Brain microvascular endothelial cell (primary cell): ENCODE measurements at regions not wholly inside any gene's neighbourhood (a gene's known extent, or its start where the extent isn't known, plus 50 kb on each side); places are given as distances from the start of the nearest gene placed in this dataset.
A peak's percentile ranks its signal among the peaks of the same experiment; 100 is the strongest.

Source experiments
- DNase-seq: peaks from one replicate; pipeline ENCODE4 v3.0.0-alpha.2; 2020
- H3K27ac ChIP-seq: fragments of 250-450 bp; sonication (Bioruptor Pico); 2 replicates; pipeline ENCODE4 v1.5.1; 2020; ENCODE audit warnings: mild to moderate bottlenecking, moderate library complexity
- H3K27me3 ChIP-seq: fragments of 250-450 bp; sonication (Bioruptor Pico); replicated peaks from 2 replicates; pipeline ENCODE4 v1.5.1; 2020; ENCODE audit warnings: mild to moderate bottlenecking
- H3K36me3 ChIP-seq: fragments of 250-450 bp; sonication (Bioruptor Pico); replicated peaks from 2 replicates; pipeline ENCODE4 v1.5.1; 2020; ENCODE audit warnings: mild to moderate bottlenecking
- H3K4me3 ChIP-seq: 2 replicates; pipeline ENCODE4 v1.5.1; 2011; ENCODE audit warnings: low read depth, mild to moderate bottlenecking, control low read depth, low read length, moderate library complexity
- CTCF ChIP-seq: IDR thresholded peaks from 2 replicates; pipeline ENCODE4 v1.5.1; 2011; ENCODE audit warnings: low read depth, mild to moderate bottlenecking, moderate library complexity, low read length, control low read depth, inconsistent platforms; ENCODE audit errors: missing control alignments
- in situ Hi-C: cut with HindIII; loops from 2 replicates; pipeline ENCODE4 v1.10.0; 2017; ENCODE audit warnings: low sequenced_read_pairs, low pct_ligation_motif_present

DNA sequence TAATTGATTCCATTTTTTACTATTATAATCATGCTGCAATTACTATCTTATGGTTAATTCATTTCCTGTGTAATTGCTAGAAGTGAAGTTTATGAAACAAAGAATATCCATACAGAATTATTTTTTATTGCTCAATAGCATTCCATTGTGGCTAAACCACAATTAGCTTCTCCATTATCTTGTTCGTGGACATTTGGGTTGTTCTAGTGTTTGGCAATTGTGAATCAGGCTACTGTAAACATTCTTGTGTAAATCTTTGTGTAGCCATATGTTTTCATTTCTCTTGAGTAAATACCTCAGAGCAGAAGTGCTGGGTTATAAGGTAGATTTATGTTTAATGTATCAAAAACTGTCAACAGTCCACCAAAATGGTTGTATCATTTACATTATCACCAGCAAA lies 341.1 kb downstream of the MAT2B start:
- DNase-seq = no peak
- Histone ChIP-seq H3K36me3 (no peaks in the 10 kb centered on the region), H3K4me3 (no peak overlapping the region), H3K27ac (no peak overlapping the region), H3K27me3 (no peaks in the 10 kb centered on the region)
- no peak for TF ChIP-seq CTCF
- in situ Hi-C loops = no loop called here

- Histone ChIP-seq H3K27ac (no peak overlapping the region), H3K4me3 (no peak overlapping the region), H3K36me3 (no peaks in the 10 kb centered on the region), H3K27me3 (no peaks in the 10 kb centered on the region)
- TF ChIP-seq CTCF = no peak
- in situ Hi-C loops = no loop called here
- no peak for DNase-seq
These were observed 350.3 kb downstream of the MAT2B start for GRCh38 chr5:163855754-163856153.

DNA sequence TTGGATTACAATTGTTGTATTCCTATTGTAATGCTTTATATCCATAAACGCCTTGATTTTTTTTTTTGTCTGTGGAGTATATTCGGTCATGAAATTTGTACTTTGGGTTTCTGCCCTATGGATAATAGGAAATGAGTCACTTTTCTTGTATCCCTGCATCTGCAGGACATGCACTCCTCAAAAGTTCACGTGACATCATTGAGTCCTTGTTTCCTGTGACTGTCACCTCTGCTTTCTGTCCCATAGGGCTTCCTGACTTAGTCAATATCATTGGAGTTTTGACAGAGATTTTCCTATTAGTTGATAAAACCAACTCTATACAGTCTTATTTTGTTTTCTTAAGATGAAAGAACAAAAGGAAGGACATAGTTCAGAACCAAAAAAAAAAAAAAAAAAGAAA lies 356.3 kb downstream of the MAT2B start:
- TF ChIP-seq CTCF = no peak
- no peak overlapping the region for H3K27ac ChIP-seq
- in situ Hi-C loops = no loop called here
- no peak overlapping the region for H3K4me3 ChIP-seq
- H3K36me3 ChIP-seq = no peaks in the 10 kb centered on the region
- H3K27me3 ChIP-seq = no peaks in the 10 kb centered on the region
- no peak for DNase-seq

GRCh38 chr5:163867324-163867723 lies 361.9 kb downstream of the MAT2B start:
- Histone ChIP-seq H3K36me3 (no peaks in the 10 kb centered on the region), H3K27ac (peak overlapping the region; percentile 30), H3K4me3 (no peak overlapping the region), H3K27me3 (no peaks in the 10 kb centered on the region)
- in situ Hi-C loops = no loop called here
- no peak for DNase-seq
- no peak for TF ChIP-seq CTCF

DNA sequence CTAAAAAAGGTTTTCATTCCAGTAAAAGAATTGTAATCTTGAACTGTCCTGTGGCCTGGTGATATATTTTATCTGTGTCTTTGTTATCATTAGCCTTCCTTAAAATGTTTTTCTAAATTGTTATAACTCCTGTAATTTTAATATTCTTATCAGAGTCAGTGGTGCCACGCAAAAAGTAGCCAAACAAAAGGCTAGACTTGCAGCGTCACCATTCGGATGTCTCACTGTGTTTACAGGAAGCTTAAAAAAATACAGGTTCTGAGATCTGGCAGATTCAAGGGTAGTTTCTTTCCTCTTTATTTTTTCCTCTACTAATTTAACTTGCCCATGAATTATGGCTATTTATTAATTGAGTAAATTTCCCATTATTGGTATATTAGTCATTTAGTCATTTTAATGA lies 362.3 kb downstream of the MAT2B start:
- Histone ChIP-seq H3K27ac (peak overlapping the region; percentile 30), H3K27me3 (no peaks in the 10 kb centered on the region), H3K4me3 (no peak overlapping the region), H3K36me3 (no peaks in the 10 kb centered on the region)
- TF ChIP-seq CTCF = no peak
- in situ Hi-C loops = no loop called here
- peak; percentile 16 for DNase-seq

DNA sequence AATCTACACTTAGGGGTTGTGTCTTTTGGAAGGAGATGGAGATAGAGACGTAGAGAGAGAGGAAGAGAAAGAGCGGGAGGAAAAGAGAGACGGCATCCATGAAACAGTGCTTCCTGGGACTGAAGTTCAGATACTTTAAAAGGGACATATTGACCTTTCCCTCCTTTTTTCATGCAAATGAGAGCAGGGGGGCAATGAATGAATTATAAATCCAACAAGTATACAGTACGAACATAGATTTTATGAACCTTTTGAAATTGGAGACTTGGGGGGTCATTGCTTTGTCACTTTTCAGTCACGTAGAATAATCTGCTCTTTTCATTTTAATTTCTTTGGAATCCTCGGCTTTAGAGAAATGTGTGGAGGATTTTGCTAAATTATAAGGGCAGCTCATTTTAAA lies 364.2 kb downstream of the MAT2B start:
- in situ Hi-C loops = no loop called here
- no peak for TF ChIP-seq CTCF
- H3K27ac ChIP-seq = no peak overlapping the region

More for the DNA sequence above, 364.2 kb downstream of the MAT2B start:
- no peak for DNase-seq
- no peaks in the 10 kb centered on the region for H3K36me3 ChIP-seq
- no peak overlapping the region for H3K4me3 ChIP-seq
- no peaks in the 10 kb centered on the region for H3K27me3 ChIP-seq
